H9 (cell line): ENCODE measurements at regions not wholly inside any gene's neighbourhood (a gene's known extent, or its start where the extent isn't known, plus 50 kb on each side); places are given as distances from the start of the nearest gene placed in this dataset.

ENCODE experiments used
- DNase-seq: peaks from one replicate; pipeline ENCODE4 v3.0.0-alpha.2; 2017
- H2AFZ ChIP-seq: one replicate; pipeline ENCODE4 v1.6.1; 2013; ENCODE audit warnings: mild to moderate bottlenecking, low read length, control low read depth, moderate library complexity
- H2AK5ac ChIP-seq: 2 replicates; pipeline ENCODE4 v1.6.1; 2013; ENCODE audit warnings: low read length, control low read depth, mixed read lengths; ENCODE audit not compliant: insufficient read length
- H2BK120ac ChIP-seq: one replicate; pipeline ENCODE4 v1.6.1; 2013; ENCODE audit warnings: low read depth, mild to moderate bottlenecking, low read length, control low read depth, inconsistent platforms; ENCODE audit not compliant: poor library complexity, severe bottlenecking
- H2BK12ac ChIP-seq: 2 replicates; pipeline ENCODE4 v1.6.1; 2013; ENCODE audit warnings: low read length, control low read depth, mixed read lengths, low read depth; ENCODE audit not compliant: insufficient read length
- H2BK15ac ChIP-seq: 2 replicates; pipeline ENCODE4 v1.6.1; 2013; ENCODE audit warnings: low read depth, low read length, control low read depth
- H2BK20ac ChIP-seq: one replicate; pipeline ENCODE4 v1.6.1; 2013; ENCODE audit warnings: low read depth, mild to moderate bottlenecking, low read length, control low read depth, inconsistent platforms; ENCODE audit not compliant: poor library complexity, severe bottlenecking
- H2BK5ac ChIP-seq: 2 replicates; pipeline ENCODE4 v1.6.1; 2013; ENCODE audit warnings: low read length, control low read depth, mixed read lengths; ENCODE audit not compliant: insufficient read length
- H3K14ac ChIP-seq: 2 replicates; pipeline ENCODE4 v1.6.1; 2013; ENCODE audit warnings: low read length, control low read depth; ENCODE audit not compliant: insufficient read depth
- H3K18ac ChIP-seq: 2 replicates; pipeline ENCODE4 v1.6.1; 2013; ENCODE audit warnings: low read depth, mild to moderate bottlenecking, mixed read lengths, low read length, control low read depth; ENCODE audit not compliant: insufficient read length
- H3K23ac ChIP-seq: 2 replicates; pipeline ENCODE4 v1.6.1; 2013; ENCODE audit warnings: low read length, control low read depth, mixed read lengths, low read depth; ENCODE audit not compliant: insufficient read length
- H3K23me2 ChIP-seq: 2 replicates; pipeline ENCODE4 v1.6.1; 2013; ENCODE audit warnings: low read depth, mild to moderate bottlenecking, mixed read lengths, low read length, control low read depth; ENCODE audit not compliant: insufficient read length, poor library complexity, severe bottlenecking
- H3K27ac ChIP-seq: 2 replicates; pipeline ENCODE4 v1.5.1; 2013; ENCODE audit warnings: low read length, control low read depth, mixed read lengths, low read depth; ENCODE audit not compliant: insufficient read length
- H3K27me3 ChIP-seq: 2 replicates; pipeline ENCODE4 v1.6.1; 2013; ENCODE audit warnings: low read length, control low read depth, inconsistent platforms; ENCODE audit not compliant: insufficient read depth
- H3K4ac ChIP-seq: 2 replicates; pipeline ENCODE4 v1.6.1; 2013; ENCODE audit warnings: low read depth, mild to moderate bottlenecking, control low read depth, inconsistent platforms, low read length, moderate library complexity
- H3K4me1 ChIP-seq: 2 replicates; pipeline ENCODE4 v1.6.1; 2013; ENCODE audit warnings: low read length, control low read depth, inconsistent platforms; ENCODE audit not compliant: insufficient read depth
- H3K4me2 ChIP-seq: 2 replicates; pipeline ENCODE4 v1.6.1; 2013; ENCODE audit warnings: low read length, control low read depth, mixed read lengths; ENCODE audit not compliant: insufficient read length, insufficient read depth
- H3K56ac ChIP-seq: 2 replicates; pipeline ENCODE4 v1.6.1; 2013; ENCODE audit warnings: low read depth, mild to moderate bottlenecking, mixed read lengths, low read length, control low read depth; ENCODE audit not compliant: insufficient read length
- H3K79me1 ChIP-seq: 2 replicates; pipeline ENCODE4 v1.6.1; 2013; ENCODE audit warnings: low read depth, mild to moderate bottlenecking, moderate library complexity, low read length, control low read depth, inconsistent platforms; ENCODE audit not compliant: insufficient read depth, poor library complexity, severe bottlenecking
- H3K79me2 ChIP-seq: 2 replicates; pipeline ENCODE4 v1.6.1; 2013; ENCODE audit warnings: low read length, control low read depth, inconsistent platforms; ENCODE audit not compliant: insufficient read depth
- H3K9ac ChIP-seq: 2 replicates; pipeline ENCODE4 v1.6.1; 2013; ENCODE audit warnings: low read length, control low read depth, mixed read lengths; ENCODE audit not compliant: insufficient read length; ENCODE audit errors: extremely low read depth
- H3K9me3 ChIP-seq: one replicate; pipeline ENCODE4 v1.6.1; 2013; ENCODE audit warnings: low read depth, low read length, inconsistent platforms; ENCODE audit not compliant: control insufficient read depth
- H3T11ph ChIP-seq: one replicate; pipeline ENCODE4 v1.6.1; 2013; ENCODE audit warnings: mild to moderate bottlenecking, low read length, control low read depth, inconsistent platforms
- H4K20me1 ChIP-seq: one replicate; pipeline ENCODE4 v1.6.1; 2013; ENCODE audit not compliant: control insufficient read depth, insufficient read length, insufficient read depth
- H4K5ac ChIP-seq: 2 replicates; pipeline ENCODE4 v1.6.1; 2013; ENCODE audit warnings: low read depth, mild to moderate bottlenecking, mixed read lengths, low read length, control low read depth; ENCODE audit not compliant: insufficient read length
- H4K8ac ChIP-seq: replicated peaks from 2 replicates; pipeline ENCODE4 v1.6.1; 2013; ENCODE audit warnings: low read length, control low read depth, mixed read lengths, low read depth; ENCODE audit not compliant: insufficient read length
- H4K91ac ChIP-seq: 2 replicates; pipeline ENCODE4 v1.6.1; 2013; ENCODE audit warnings: low read depth, mild to moderate bottlenecking, moderate library complexity, mixed read lengths, low read length, control low read depth; ENCODE audit not compliant: insufficient read length
- H3K27ac Mint-ChIP-seq, 3 experiments: 2 replicates in 2 of 3; 3 replicates in 1 of 3; pipeline ENCODE4 v1.8.0; 2020 to 2021; ENCODE audit warnings: mixed read lengths in 3 of 3, mild to moderate bottlenecking in 1 of 3, moderate library complexity in 1 of 3
- H3K27me3 Mint-ChIP-seq: 2 replicates; pipeline ENCODE4 v1.8.0; 2021; ENCODE audit warnings: low read depth, mild to moderate bottlenecking, moderate library complexity, mixed read lengths
- H3K36me3 Mint-ChIP-seq, 3 experiments: 2 replicates in 2 of 3; 3 replicates in 1 of 3; pipeline ENCODE4 v1.8.0; 2020 to 2021; ENCODE audit warnings: low read depth in 3 of 3, mixed read lengths in 3 of 3; ENCODE audit not compliant: insufficient read depth in 1 of 3
- H3K4me1 Mint-ChIP-seq, 2 experiments: 2 replicates each; pipeline ENCODE4 v1.8.0; 2020; ENCODE audit warnings: mixed read lengths in 2 of 2
- H3K4me3 Mint-ChIP-seq, 2 experiments: 2 replicates in 1 of 2; 3 replicates in 1 of 2; pipeline ENCODE4 v1.8.0; 2020 to 2021; ENCODE audit warnings: mild to moderate bottlenecking in 2 of 2, mixed read lengths in 2 of 2, moderate library complexity in 1 of 2
- H3K9me3 Mint-ChIP-seq, 2 experiments: 2 replicates in 1 of 2; 3 replicates in 1 of 2; pipeline ENCODE4 v1.8.0; 2020; ENCODE audit warnings: mild to moderate bottlenecking in 2 of 2, mixed read lengths in 2 of 2, moderate library complexity in 1 of 2
- WGBS: extraction: QIAGEN DNeasy Blood & Tissue Kit; methylation state at CpG from one replicate; pipeline ENCODE4 v1.1.7; 2013; ENCODE audit warnings: missing lambda C conversion rate, low lambda C conversion rate, mixed read lengths; ENCODE audit not compliant: insufficient read length; ENCODE audit errors: extremely low coverage; 5-methylcytosine and 5-hydroxymethylcytosine counted together
- TF ChIP-seq, protein P1 (sequence below): fragments of 200-600 bp; sonication (generic); conservative IDR thresholded peaks from 3 replicates; pipeline ENCODE4 v1.8.0; 2021; ENCODE audit warnings: antibody characterized with exemption, mild to moderate bottlenecking

DNA sequence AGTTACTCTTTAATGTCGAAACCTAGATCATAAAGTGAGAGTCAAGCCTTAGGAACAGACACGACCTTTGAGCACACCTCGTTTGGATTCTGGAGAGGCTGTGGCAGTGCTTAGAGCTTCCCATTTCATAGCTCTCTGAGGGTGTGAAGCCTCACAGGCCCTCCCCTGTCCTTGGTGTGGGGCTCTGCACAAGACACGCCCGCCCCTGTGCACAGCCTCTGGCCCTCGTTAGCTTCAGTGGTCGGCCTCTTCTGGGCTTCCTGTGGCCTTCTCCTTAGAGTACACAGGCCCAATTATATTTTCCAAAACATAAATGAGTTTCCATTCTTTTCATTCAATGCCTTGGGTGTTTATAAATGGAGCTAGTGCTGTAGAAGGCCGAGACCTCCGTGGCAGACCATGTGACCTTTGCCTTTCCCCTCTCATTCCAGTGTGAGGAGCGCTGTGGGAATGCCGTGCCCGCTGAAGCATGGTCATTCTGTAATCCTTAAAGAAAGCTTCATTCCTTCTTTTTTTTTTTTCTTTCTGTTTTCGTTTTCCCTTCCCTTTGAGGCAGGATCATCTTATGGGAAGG lies 208.6 kb downstream of the DCDC2C start:
- DNase-seq, result no peak
- Histone ChIP-seq H2BK20ac (no peak overlapping the region), H3K23ac (no peak overlapping the region), H3K79me2 (no peaks in the 10 kb centered on the region), H2BK15ac (no peak overlapping the region), H3K79me1 (no peaks in the 10 kb centered on the region), H3K4me2 (no peak overlapping the region), H3T11ph (no peak overlapping the region), H4K8ac (no peak overlapping the region), H3K4ac (no peak overlapping the region), H2AK5ac (no peak overlapping the region), H3K18ac (no peak overlapping the region), H2AFZ (no peak overlapping the region), H3K56ac (no peak overlapping the region), H3K4me1 (no peaks in the 10 kb centered on the region), H4K20me1 (no peaks in the 10 kb centered on the region), H3K27me3 (no peaks in the 10 kb centered on the region), H2BK12ac (no peak overlapping the region), H2BK5ac (no peak overlapping the region), H4K91ac (no peak overlapping the region), H3K14ac (no peak overlapping the region), H3K9ac (no peak overlapping the region), H4K5ac (no peak overlapping the region), H2BK120ac (no peak overlapping the region), H3K23me2 (no peaks in the 10 kb centered on the region), H3K27ac (no peak overlapping the region), H3K9me3 (peaks cover 17% of the 10 kb centered on the region)
- Mint-ChIP-seq H3K27me3 (peaks cover 2% of the 10 kb centered on the region), H3K36me3 (peaks cover 17 to 27% (median 25%) of the 10 kb centered on the region in 3 experiments), H3K27ac (no peak overlapping the region), H3K4me3 (no peak overlapping the region), H3K4me1 (peaks cover 2 to 3% of the 10 kb centered on the region in 2 experiments; a peak in 1 of 4 replicates), H3K9me3 (peaks cover 34 to 47% of the 10 kb centered on the region in 2 experiments)
- WGBS, result no CpG with 5 or more reads among the region's 13 CpGs
- TF ChIP-seq, protein P1, sequence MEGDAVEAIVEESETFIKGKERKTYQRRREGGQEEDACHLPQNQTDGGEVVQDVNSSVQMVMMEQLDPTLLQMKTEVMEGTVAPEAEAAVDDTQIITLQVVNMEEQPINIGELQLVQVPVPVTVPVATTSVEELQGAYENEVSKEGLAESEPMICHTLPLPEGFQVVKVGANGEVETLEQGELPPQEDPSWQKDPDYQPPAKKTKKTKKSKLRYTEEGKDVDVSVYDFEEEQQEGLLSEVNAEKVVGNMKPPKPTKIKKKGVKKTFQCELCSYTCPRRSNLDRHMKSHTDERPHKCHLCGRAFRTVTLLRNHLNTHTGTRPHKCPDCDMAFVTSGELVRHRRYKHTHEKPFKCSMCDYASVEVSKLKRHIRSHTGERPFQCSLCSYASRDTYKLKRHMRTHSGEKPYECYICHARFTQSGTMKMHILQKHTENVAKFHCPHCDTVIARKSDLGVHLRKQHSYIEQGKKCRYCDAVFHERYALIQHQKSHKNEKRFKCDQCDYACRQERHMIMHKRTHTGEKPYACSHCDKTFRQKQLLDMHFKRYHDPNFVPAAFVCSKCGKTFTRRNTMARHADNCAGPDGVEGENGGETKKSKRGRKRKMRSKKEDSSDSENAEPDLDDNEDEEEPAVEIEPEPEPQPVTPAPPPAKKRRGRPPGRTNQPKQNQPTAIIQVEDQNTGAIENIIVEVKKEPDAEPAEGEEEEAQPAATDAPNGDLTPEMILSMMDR, result no peak
